ENCODE measurements at regions not wholly inside any gene's neighbourhood (a gene's known extent, or its start where the extent isn't known, plus 50 kb on each side); places are given as distances from the start of the nearest gene placed in this dataset.
A peak's percentile ranks its signal among the peaks of the same experiment; 100 is the strongest.

DNA sequence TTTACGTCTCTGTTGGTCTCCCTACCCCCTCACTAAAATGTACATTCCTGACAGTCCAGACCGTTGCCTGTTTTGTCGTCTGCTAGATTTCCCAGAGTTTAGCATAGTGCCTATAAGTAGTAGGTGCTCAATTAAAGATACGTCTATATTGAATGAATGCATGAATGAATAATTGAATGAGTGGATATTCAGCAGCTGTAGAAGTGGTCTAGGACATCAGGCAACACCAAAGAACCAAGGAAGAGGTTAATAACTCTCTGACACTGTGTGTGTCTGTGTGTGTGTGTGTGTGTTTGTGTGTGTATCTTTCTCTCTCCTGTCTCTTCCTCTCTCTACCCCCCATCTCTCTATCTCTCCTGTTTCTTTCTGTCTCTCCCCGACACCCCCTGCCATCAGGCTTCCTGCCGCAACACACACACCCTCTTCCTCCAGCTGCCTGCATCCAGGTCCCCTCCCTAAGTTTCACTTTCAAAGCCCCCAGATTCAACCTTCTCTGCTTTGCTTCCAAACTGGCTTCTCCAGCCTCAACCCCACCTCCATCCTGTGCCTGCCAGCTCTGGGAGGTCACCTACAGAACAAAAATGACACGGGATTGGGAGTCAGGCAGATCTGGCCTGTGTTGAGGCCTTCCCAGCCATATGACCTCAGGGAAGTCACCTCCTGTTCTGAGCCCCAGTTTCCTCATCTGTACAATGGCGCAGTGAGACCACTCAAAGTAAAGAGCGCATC, 119.9 kb upstream of the NCOR2 start:
- WGBS, 2 experiments (ENCODE audit: extremely low coverage in 2 of 2, insufficient read length in 1 of 2) = 53% methylated on average over 2 of the region's 9 CpGs; no CpG with 5 or more reads in 1 of the 2 experiments
- H3K4ac ChIP-seq (ENCODE audit: low read depth, low read length) = peak overlapping the region; percentile 60
- H3K4me3 ChIP-seq (ENCODE audit: insufficient read depth, low read depth, low read length) = no peak overlapping the region
- DNase-seq (no peak), ATAC-seq (ENCODE audit: low read depth) (no peak)
- no TSS peak for BruUV-seq (replicated peaks)
- in situ Hi-C loops (cut with MboI; ENCODE audit: low sequenced_read_pairs) (no loop called here), intact Hi-C loops (cut with micrococcal nuclease) (no loop called here), dilution Hi-C loops (cut with HindIII; ENCODE audit: low sequenced_read_pairs, unreplicated experiment) (loop anchor here (10.0 kb wide), 1 partner anchor 47 kb away; no protein-coding TSS in a partner anchor)
- H2BK15ac ChIP-seq (ENCODE audit: low read depth, low read length) = peak overlapping the region; percentile 68; the same call in 1 of the 3 replicates
- no peak overlapping the region for H4K5ac ChIP-seq (ENCODE audit: low read depth, low read length)
- peak overlapping the region; percentile 3 for H2AK9ac ChIP-seq (replicated peaks; ENCODE audit: low read depth, low read length, poor library complexity)
- no peak overlapping the region for H3K23ac ChIP-seq (ENCODE audit: low read depth, low read length)
- H3K27me3 ChIP-seq (ENCODE audit: control insufficient read depth, insufficient read depth, low read length) = no peaks in the 10 kb centered on the region
- no peak overlapping the region for H2BK5ac ChIP-seq (ENCODE audit: low read depth, low read length, poor library complexity, severe bottlenecking)
- peak overlapping the region; percentile 13 for H2BK120ac ChIP-seq (ENCODE audit: low read depth, low read length)
- H3K4me1 ChIP-seq (ENCODE audit: control insufficient read depth, insufficient read depth, low read length) = peaks cover 27% of the 10 kb centered on the region
- no peaks in the 10 kb centered on the region for H4K20me1 ChIP-seq (ENCODE audit: insufficient read depth, low read length)
- H3K9me1 ChIP-seq (ENCODE audit: insufficient read depth, low read length) = peaks cover 7% of the 10 kb centered on the region; the same call in 1 of the 2 replicates
- no peak overlapping the region for H3K27ac ChIP-seq (ENCODE audit: insufficient read depth, low read length)
- peak overlapping the region; percentile 58 for H4K91ac ChIP-seq (ENCODE audit: insufficient read depth, low read depth, low read length)
- 0 out of 4 replicates have a peak, but pooled peaks cover 0 to 3% of the 10 kb centered on the region in 2 experiments for H3K79me1 ChIP-seq (ENCODE audit: low read depth in 1 of 2, low read length in 2 of 2)
- no peak overlapping the region for H3K9ac ChIP-seq (ENCODE audit: low read depth, low read length)
- ChIA-PET POLR2A (ENCODE audit: unreplicated experiment) (no interaction called here), CTCF (no interaction called here)
- H2AK5ac ChIP-seq (ENCODE audit: low read depth, low read length) = peak overlapping the region; percentile 65; the same call in 1 of the 2 replicates
- H2BK20ac ChIP-seq (ENCODE audit: low read depth, low read length) = peak overlapping the region; percentile 20; the same call in 1 of the 2 replicates
- H3K36me3 ChIP-seq (ENCODE audit: control insufficient read depth, insufficient read depth, low read length) = no peaks in the 10 kb centered on the region
- H3K14ac ChIP-seq (replicated peaks; ENCODE audit: low read depth, low read length) = peak overlapping the region; percentile 71; the same call in 1 of the 2 replicates
- peak overlapping the region; percentile 33 to 57; a peak in 3 of 4 replicates for H4K8ac ChIP-seq (ENCODE audit: low read depth in 2 of 2, low read length in 2 of 2)
- 0 out of 2 replicates have a peak overlapping the region, but pooled peaks have one; percentile 8 for H3K18ac ChIP-seq (ENCODE audit: low read depth, low read length)
- H3K9me3 ChIP-seq (ENCODE audit: control insufficient read depth, insufficient read depth, low read length) = peaks cover 5% of the 10 kb centered on the region
- TF ChIP-seq NFE2L2 (IDR thresholded peaks at IDR 0.05; ENCODE audit: low read depth, low read length) = no peak
- peak overlapping the region; percentile 81 for H2AFZ ChIP-seq (replicated peaks; ENCODE audit: low read length, poor library complexity)
- H3K56ac ChIP-seq (ENCODE audit: extremely low read depth, insufficient read depth, low read length) = no peak overlapping the region
- H3K4me2 ChIP-seq (ENCODE audit: low read depth, low read length) = no peak overlapping the region

Measured in IMR-90 (cell line).